Upper lobe of left lung (tissue), 4 donors: ENCODE measurements at regions not wholly inside any gene's neighbourhood (a gene's known extent, or its start where the extent isn't known, plus 50 kb on each side); places are given as distances from the start of the nearest gene placed in this dataset.

Experiments
- CTCF ChIP-seq, 6 experiments: fragments of 450-650 bp in 4 of 6; fragments of 200-600 bp in 2 of 6; sonication (generic) in 2 of 6; IDR thresholded peaks; one replicate each; pipeline ENCODE4 v1.5.1; 2016 to 2019; ENCODE audit warnings: antibody characterized with exemption in 6 of 6
- EP300 ChIP-seq, 4 donors: sonication (generic); formaldehyde crosslinking; IDR thresholded peaks; one replicate each; pipeline ENCODE4 v1.5.1; 2017; ENCODE audit warnings: antibody characterized with exemption in 4 of 4, control low read depth in 2 of 4
- POLR2A ChIP-seq, 4 donors: fragments of 450-650 bp; IDR thresholded peaks; one replicate each; pipeline ENCODE4 v1.5.1; 2016 to 2017; ENCODE audit warnings: antibody characterized with exemption in 4 of 4, mild to moderate bottlenecking in 2 of 4
- POLR2AphosphoS5 ChIP-seq, 2 donors: sonication (generic); formaldehyde crosslinking; IDR thresholded peaks; one replicate each; pipeline ENCODE4 v1.5.1; 2017; ENCODE audit warnings: antibody characterized with exemption in 2 of 2

- TF ChIP-seq CTCF (IDR thresholded peaks at IDR 0.05): no peak
- TF ChIP-seq POLR2A (IDR thresholded peaks at IDR 0.05): no peak
- no peak for TF ChIP-seq POLR2AphosphoS5 (IDR thresholded peaks at IDR 0.05)
- no peak for TF ChIP-seq EP300 (IDR thresholded peaks at IDR 0.05)
Measured at GRCh38 chr5:98064118-98064685, 709.3 kb upstream of the RGMB start.
